Kidney capillary endothelial cell (primary cell): ENCODE measurements at regions not wholly inside any gene's neighbourhood (a gene's known extent, or its start where the extent isn't known, plus 50 kb on each side); places are given as distances from the start of the nearest gene placed in this dataset.
A peak's percentile ranks its signal among the peaks of the same experiment; 100 is the strongest.

Experiments
- DNase-seq: peaks from one replicate; pipeline ENCODE4 v3.0.0-alpha.2; 2018; ENCODE audit warnings: low spot score

GRCh38 chr1:93815366-93816110, 63.5 kb downstream of the DNTTIP2 start:
- DNase-seq: peak; percentile 52

- DNase-seq: no peak
Observed at GRCh38 chr1:93814795-93815340, 64.1 kb downstream of the DNTTIP2 start.

GRCh38 chr1:93814059-93814794, 64.8 kb downstream of the DNTTIP2 start:
- DNase-seq: peak; percentile 86

DNA sequence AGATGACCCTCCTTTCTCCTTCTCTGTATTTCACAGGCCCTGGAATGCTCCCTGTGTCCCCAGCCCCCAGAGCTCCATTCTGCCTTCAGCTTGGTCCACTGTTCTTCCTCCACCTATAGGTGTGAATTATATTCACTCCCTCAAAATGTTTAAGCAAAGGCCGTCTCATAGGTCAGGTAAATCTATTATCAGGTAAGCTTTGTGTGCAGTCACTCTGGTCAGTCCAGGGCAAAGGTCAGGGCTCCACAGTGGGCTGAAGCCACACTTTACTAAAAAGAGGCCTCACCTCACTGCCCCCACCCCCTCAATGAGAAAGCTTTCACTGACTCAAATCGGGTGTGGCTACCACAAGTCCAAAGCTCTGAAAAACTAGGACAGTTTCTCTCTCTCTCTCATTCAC, 65.9 kb downstream of the DNTTIP2 start:
- DNase-seq: no peak

DNA sequence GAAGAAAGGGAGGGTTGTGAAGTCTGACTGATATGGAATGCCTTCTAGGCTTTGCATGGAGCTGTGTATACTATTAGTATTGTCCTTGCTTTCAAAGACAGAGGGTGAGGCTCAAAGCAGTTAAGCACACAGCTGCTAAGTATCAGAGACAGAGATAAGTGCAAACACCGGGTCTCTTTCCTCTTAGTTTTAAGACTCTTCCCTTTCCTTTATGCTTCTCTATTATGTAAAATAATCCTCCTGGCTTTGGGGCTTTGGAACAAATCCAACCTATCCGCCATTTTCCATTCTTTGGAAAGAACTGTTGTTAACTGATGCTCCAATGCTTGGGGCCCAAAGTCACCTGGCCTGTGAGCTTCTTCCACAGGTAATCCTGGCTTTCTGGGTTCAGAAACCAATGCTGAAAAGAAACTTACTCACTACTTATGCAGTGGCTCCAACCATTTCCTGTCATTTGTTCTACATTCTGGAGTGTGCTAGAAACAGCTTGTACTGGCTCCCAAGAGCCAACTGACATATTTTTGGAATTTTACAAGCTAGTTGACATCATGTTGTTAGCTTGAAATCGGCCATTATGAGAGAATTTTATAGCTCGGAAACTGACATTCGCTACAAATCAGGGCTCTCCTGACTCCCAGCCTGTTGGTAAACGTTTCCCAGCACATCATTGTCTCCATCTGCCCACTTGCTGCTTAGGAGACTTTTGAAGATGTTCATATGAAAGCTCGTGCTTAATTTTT, 67.5 kb downstream of the DNTTIP2 start:
- DNase-seq: no peak

DNA sequence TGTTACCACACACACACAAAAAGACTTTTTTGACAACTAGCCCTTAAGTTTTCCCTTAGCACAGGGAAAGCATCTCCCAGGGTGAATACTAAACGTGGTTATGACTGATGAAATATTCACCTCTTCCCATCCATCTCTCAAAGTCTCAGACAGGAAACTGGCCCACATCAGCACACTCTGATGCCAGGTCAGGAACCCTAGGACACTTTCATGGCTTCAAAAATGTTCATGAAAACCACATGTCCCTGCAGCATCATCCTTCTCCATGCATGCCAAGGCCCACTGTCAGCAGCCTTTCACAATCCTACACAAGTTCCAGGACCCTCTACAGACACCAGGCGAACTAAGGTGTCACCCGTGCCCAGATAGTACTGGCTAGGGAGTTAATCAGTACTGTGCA, 68.7 kb downstream of the DNTTIP2 start:
- no peak for DNase-seq

GRCh38 chr1:93808871-93809270, 70.1 kb downstream of the DNTTIP2 start:
- no peak for DNase-seq

GRCh38 chr1:93807311-93807930, 71.6 kb downstream of the DNTTIP2 start:
- DNase-seq: no peak

DNA sequence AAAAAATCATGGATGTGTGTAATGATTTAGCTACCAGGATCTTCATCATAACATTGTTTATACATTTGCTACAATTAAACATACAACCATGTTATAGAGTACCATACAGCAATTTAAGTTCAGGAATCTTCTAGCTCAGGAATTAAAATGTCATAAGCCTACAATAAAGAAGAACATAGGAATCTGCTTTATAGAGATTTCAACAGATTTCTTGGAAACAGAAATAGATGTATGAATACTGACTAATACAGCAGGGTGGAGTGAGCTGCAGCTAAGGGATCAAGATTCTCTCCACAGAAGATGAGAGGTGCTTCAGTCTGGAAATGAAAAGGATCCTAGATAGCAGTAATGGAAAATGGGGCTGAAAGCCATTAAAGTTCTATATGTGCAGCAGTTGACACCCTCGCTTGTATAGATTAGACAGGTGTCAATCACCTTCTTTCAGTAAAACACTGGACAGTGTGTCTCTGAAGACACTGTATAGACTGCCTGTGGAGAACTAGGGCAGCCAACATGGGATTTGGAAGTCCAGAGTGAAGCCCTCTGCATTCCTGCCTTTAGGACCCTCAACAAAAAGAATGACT, 73.9 kb downstream of the DNTTIP2 start:
- no peak for DNase-seq

GRCh38 chr1:93804412-93804811, 74.6 kb downstream of the DNTTIP2 start:
- DNase-seq: peak; percentile 95

DNA sequence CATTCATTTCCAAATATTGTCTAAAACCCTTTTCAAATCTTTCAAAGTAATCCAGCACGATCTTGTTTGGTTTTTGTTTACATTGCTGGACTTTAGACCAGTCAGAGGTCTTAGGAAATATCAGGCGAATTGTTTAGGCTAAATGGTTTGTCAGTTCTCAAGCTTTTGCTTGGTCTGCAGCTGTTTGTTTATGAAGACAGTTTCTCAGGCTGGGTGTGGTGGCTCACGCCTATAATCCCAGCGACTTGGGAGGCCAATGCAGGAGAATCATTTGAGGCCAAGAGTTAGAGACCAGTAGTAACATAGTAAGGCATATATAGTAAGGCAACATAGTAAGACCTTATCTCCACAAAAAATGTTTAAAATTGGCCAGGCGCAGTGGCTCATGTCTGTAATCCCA, 77.5 kb downstream of the DNTTIP2 start:
- DNase-seq: no peak

- no peak for DNase-seq
Observed at GRCh38 chr1:93800856-93801255, 78.2 kb downstream of the DNTTIP2 start.

DNA sequence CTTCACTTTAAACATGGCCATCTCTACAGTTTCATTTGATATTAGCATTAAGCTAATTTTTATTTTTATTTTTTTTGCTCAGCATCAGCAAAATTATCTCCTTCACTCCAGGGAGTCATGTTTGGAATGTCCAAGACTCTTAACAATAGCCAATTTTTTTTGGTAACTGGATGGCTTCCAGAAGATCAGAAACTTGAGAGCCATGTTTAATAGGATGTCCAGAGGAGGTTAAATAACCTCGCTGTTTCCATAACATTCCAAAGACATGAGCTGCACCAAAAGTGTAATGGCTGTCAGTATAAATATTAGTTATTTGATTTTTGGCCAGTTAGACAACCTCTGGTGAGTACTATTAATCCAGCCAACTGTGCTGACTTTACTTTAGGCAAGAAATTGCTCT, 80.7 kb downstream of the DNTTIP2 start:
- DNase-seq: no peak

DNA sequence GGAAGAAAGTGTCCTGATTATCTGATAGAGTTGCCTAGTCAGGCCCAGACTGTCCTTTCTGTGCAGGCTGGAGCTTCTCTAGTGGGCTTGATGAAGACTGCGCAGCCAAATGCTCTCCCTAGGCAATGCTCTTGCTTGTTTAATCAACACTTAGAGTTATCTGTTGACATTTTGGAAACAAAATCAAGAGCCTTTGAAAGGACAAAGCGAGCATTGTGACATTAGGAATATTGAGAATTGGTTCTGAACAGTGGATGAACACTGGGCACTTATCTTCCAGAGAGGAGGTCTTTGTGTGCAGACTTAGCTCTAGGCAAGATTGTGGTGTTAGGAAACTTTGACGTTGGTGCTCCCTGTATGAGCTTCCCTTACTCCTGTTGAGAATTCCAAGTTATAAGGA, 94.5 kb downstream of the DNTTIP2 start:
- no peak for DNase-seq

- DNase-seq: no peak
Observed at GRCh38 chr1:93783876-93784275, 95.1 kb downstream of the DNTTIP2 start.

DNA sequence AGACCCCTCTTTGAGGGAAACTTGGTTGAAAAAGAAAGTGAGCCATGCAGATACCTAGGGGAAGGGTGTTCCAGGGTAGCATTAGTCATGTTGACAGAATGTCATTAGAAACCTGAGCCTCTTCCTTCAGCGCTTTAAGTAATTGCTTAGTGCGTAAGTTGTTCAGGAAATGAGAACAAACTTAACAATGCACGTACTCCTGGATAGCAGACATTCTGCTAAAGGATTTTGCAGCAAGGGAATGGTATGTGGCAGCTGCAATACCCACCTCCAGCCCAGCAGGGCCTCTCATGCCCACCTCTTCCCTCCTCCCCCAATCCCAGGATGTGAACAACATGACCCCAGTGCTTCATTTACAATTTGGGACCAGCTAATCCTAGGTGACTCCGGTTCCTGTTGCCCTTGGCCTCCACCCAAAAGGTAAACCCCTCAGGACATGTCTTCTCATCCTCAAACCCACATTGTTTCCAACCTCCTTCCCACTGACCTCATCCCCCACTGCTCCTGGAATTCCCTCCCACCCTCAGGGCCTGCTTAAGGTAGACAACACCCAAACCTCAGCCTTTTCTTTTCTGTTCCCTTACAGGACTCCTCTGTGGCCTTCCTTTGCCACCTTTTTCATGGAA, 98.0 kb upstream of the BCAR3 start:
- peak; percentile 96 for DNase-seq

- DNase-seq: no peak
Observed at GRCh38 chr1:93778457-93778856, 96.8 kb upstream of the BCAR3 start.

- DNase-seq: no peak
Observed at GRCh38 chr1:93777255-93777654, 95.6 kb upstream of the BCAR3 start.

- DNase-seq: no peak
Observed at GRCh38 chr1:93776728-93777127, 95.1 kb upstream of the BCAR3 start.

DNA sequence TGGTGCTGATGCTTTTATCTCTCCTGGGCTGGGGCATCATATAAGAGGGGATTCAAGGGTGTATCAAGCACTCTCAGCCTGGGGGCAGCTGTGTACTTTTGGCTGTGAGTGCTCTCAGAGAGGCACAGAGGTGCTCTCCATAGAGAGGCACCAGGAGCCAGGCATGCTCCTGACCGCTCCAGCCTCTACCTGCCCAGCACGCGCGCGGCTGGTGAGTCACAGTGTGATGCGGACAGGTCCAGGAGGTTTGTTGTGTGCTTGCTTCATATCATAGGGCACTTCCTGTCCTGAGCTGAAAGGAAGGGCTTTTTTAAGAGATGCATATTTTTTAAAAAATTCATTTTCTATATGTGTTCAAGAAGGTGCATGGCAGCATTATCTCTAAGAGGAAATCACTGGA, 93.6 kb upstream of the BCAR3 start:
- DNase-seq: no peak

DNA sequence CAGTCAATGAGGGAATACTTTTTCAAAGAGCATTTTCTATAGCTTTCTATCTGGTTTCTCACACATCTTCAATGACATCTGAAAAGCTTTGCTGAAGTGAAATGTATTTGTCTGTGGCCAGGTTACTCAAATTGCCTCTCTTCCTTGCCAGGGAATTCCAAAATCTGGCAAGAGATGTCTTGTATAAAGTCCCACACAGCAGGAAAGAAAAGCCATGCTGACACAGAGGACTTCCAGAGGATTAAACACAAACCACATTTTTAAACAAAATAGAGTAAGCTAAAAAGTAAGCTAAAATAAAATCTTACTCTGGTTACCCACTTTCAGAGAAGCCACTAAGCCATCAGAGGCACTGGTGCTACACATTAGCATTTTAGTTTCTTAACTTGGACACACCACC, 93.1 kb upstream of the BCAR3 start:
- no peak for DNase-seq
